Thyroid gland (tissue), 4 donors: ENCODE measurements at regions not wholly inside any gene's neighbourhood (a gene's known extent, or its start where the extent isn't known, plus 50 kb on each side); places are given as distances from the start of the nearest gene placed in this dataset.

Source experiments
- DNase-seq, 2 donors: peaks; one replicate each; pipeline ENCODE4 v3.0.0-alpha.2; 2019
- H3K27ac ChIP-seq, 3 donors: fragments of 200-600 bp; sonication (generic); 1 replicate in 2 of 3; 2 replicates in 1 of 3; pipeline ENCODE4 v1.5.1; 2016 to 2019; ENCODE audit warnings: mild to moderate bottlenecking in 1 of 3, moderate library complexity in 1 of 3
- H3K27me3 ChIP-seq: fragments of 200-600 bp; sonication (generic); one replicate; pipeline ENCODE4 v1.5.1; 2019
- H3K36me3 ChIP-seq, 2 donors: fragments of 200-600 bp; sonication (generic); one replicate each; pipeline ENCODE4 v1.5.1; 2016 to 2019
- H3K4me1 ChIP-seq, 2 donors: fragments of 200-600 bp; sonication (generic); one replicate each; pipeline ENCODE4 v1.5.1; 2017 to 2019
- H3K4me3 ChIP-seq, 3 donors: fragments of 200-600 bp; sonication (generic); replicated peaks in 1 of 3; 1 replicate in 2 of 3; 2 replicates in 1 of 3; pipeline ENCODE4 v1.5.1; 2016; ENCODE audit warnings: mild to moderate bottlenecking in 1 of 3
- H3K9me3 ChIP-seq: fragments of 200-600 bp; sonication (generic); one replicate; pipeline ENCODE4 v1.5.1; 2017
- CTCF ChIP-seq, 6 experiments: fragments of 200-600 bp in 3 of 6; fragments of 450-650 bp in 3 of 6; sonication (generic) in 3 of 6; IDR thresholded peaks; one replicate each; pipeline ENCODE4 v1.5.1; 2016 to 2019; ENCODE audit warnings: antibody characterized with exemption in 6 of 6, mild to moderate bottlenecking in 2 of 6, inconsistent platforms in 1 of 6, moderate library complexity in 1 of 6
- POLR2A ChIP-seq, 2 donors: fragments of 450-650 bp; IDR thresholded peaks; one replicate each; pipeline ENCODE4 v1.6.1; 2017; ENCODE audit warnings: antibody characterized with exemption in 2 of 2, mild to moderate bottlenecking in 2 of 2, moderate library complexity in 1 of 2
- WGBS, 2 donors: methylation state at CpG; one replicate each; pipeline ENCODE4 v1.1.5; 2017; 5-methylcytosine and 5-hydroxymethylcytosine counted together
- intact Hi-C: fragments of 100-400 bp; cut with DNase I; formaldehyde crosslinking; loops from one replicate; pipeline ENCODE4 v1.15.1; 2023

GRCh38 chr13:40252676-40253075 lies 413.8 kb downstream of the FOXO1 start:
- H3K27ac ChIP-seq = peak overlapping the region in 1 of 3 donors; percentile 21

GRCh38 chr13:40254394-40254793 lies 412.0 kb downstream of the FOXO1 start:
- WGBS, 2 donors = 95 to 97% methylated on average over 2 of the region's 2 CpGs
- H3K9me3 ChIP-seq = no peaks in the 10 kb centered on the region
- DNase-seq = no peak
- no peak overlapping the region for H3K4me3 ChIP-seq
- H3K27ac ChIP-seq = no peak overlapping the region
- no peaks in the 10 kb centered on the region for H3K36me3 ChIP-seq
- intact Hi-C loops = no loop called here
- no peaks in the 10 kb centered on the region for H3K27me3 ChIP-seq
- peaks cover 0 to 25% of the 10 kb centered on the region in 2 donors for H3K4me1 ChIP-seq
- TF ChIP-seq CTCF (IDR thresholded peaks at IDR 0.05) = no peak
- TF ChIP-seq POLR2A (IDR thresholded peaks at IDR 0.05) = no peak

More at GRCh38 chr13:40252676-40253075, 413.8 kb downstream of the FOXO1 start:
- Histone ChIP-seq H3K4me1 (peaks cover 0 to 25% of the 10 kb centered on the region in 2 donors), H3K36me3 (no peaks in the 10 kb centered on the region), H3K27me3 (no peaks in the 10 kb centered on the region), H3K4me3 (no peak overlapping the region), H3K9me3 (no peaks in the 10 kb centered on the region)
- intact Hi-C loops = no loop called here
- no peak for TF ChIP-seq POLR2A (IDR thresholded peaks at IDR 0.05)
- TF ChIP-seq CTCF (IDR thresholded peaks at IDR 0.05) = no peak
- WGBS, 2 donors = 63 to 72% methylated on average over 3 of the region's 3 CpGs
- no peak for DNase-seq

GRCh38 chr13:40255551-40255950 lies 410.9 kb downstream of the FOXO1 start:
- H3K36me3 ChIP-seq = no peaks in the 10 kb centered on the region
- H3K9me3 ChIP-seq = no peaks in the 10 kb centered on the region
- no peak for TF ChIP-seq POLR2A (IDR thresholded peaks at IDR 0.05)
- no peak for TF ChIP-seq CTCF (IDR thresholded peaks at IDR 0.05)
- intact Hi-C loops = no loop called here
- H3K4me3 ChIP-seq = no peak overlapping the region
- WGBS, 2 donors = 79 to 82% methylated on average over 5 of the region's 5 CpGs
- DNase-seq = no peak
- H3K27ac ChIP-seq = no peak overlapping the region
- H3K27me3 ChIP-seq = no peaks in the 10 kb centered on the region
- peaks cover 5 to 25% of the 10 kb centered on the region in 2 donors for H3K4me1 ChIP-seq

GRCh38 chr13:40259899-40260298 lies 406.5 kb downstream of the FOXO1 start:
- no peak for TF ChIP-seq CTCF (IDR thresholded peaks at IDR 0.05)
- no peak for TF ChIP-seq POLR2A (IDR thresholded peaks at IDR 0.05)
- Histone ChIP-seq H3K27ac (peak overlapping the region; percentile 6 to 56 (median 12)), H3K4me1 (peaks cover 2 to 5% of the 10 kb centered on the region in 2 donors), H3K4me3 (no peak overlapping the region), H3K27me3 (no peaks in the 10 kb centered on the region), H3K36me3 (no peaks in the 10 kb centered on the region), H3K9me3 (no peaks in the 10 kb centered on the region)
- 13 to 28% methylated on average over 1 of the region's 1 CpG for WGBS, 2 donors
- no peak for DNase-seq
- intact Hi-C loops = no loop called here

- Histone ChIP-seq H3K27me3 (no peaks in the 10 kb centered on the region), H3K9me3 (no peaks in the 10 kb centered on the region), H3K4me1 (peaks cover 0 to 5% of the 10 kb centered on the region in 2 donors), H3K36me3 (no peaks in the 10 kb centered on the region), H3K4me3 (no peak overlapping the region), H3K27ac (no peak overlapping the region)
- no peak for TF ChIP-seq POLR2A (IDR thresholded peaks at IDR 0.05)
- no peak for TF ChIP-seq CTCF (IDR thresholded peaks at IDR 0.05)
- no peak for DNase-seq
- WGBS, 2 donors = 89 to 92% methylated on average over 4 of the region's 4 CpGs
- intact Hi-C loops = no loop called here
Measured at GRCh38 chr13:40261336-40261735, 405.1 kb downstream of the FOXO1 start.
